GM21381 (cell line): ENCODE measurements at regions not wholly inside any gene's neighbourhood (a gene's known extent, or its start where the extent isn't known, plus 50 kb on each side); places are given as distances from the start of the nearest gene placed in this dataset.

Experiments
- ATAC-seq: cut with Tn5 transposase; IDR thresholded peaks from one replicate; pipeline ENCODE4 v1.9.1; 2021; ENCODE audit warnings: mild to moderate bottlenecking, moderate library complexity; ENCODE audit not compliant: unreplicated experiment

- ATAC-seq = no peak
Measured at GRCh38 chr14:101098641-101099040, 195.1 kb upstream of the RTL1 start.

GRCh38 chr14:101101456-101102056, 198.0 kb upstream of the RTL1 start:
- ATAC-seq = no peak

GRCh38 chr14:101102875-101103274, 199.4 kb upstream of the RTL1 start:
- ATAC-seq = no peak

GRCh38 chr14:101103321-101103901, 199.9 kb upstream of the RTL1 start:
- ATAC-seq = no peak

GRCh38 chr14:101104485-101104884, 201.0 kb upstream of the RTL1 start:
- no peak for ATAC-seq

GRCh38 chr14:101105045-101105444, 201.5 kb upstream of the RTL1 start:
- no peak for ATAC-seq

GRCh38 chr14:101108579-101109346, 205.2 kb upstream of the RTL1 start:
- ATAC-seq = no peak

GRCh38 chr14:101109347-101109638, 205.8 kb upstream of the RTL1 start:
- ATAC-seq = no peak

GRCh38 chr14:101109981-101110728, 206.6 kb upstream of the RTL1 start:
- no peak for ATAC-seq

- no peak for ATAC-seq
Measured at GRCh38 chr14:101110729-101111619, 207.5 kb upstream of the RTL1 start.

GRCh38 chr14:101111620-101112290, 208.2 kb upstream of the RTL1 start:
- no peak for ATAC-seq

- no peak for ATAC-seq
Measured at GRCh38 chr14:101112351-101113107, 209.0 kb upstream of the RTL1 start.

- ATAC-seq = no peak
Measured at GRCh38 chr14:101113108-101113612, 209.6 kb upstream of the RTL1 start.

- no peak for ATAC-seq
Measured at GRCh38 chr14:101113835-101114725, 210.6 kb upstream of the RTL1 start.

- ATAC-seq = no peak
Measured at GRCh38 chr14:101114726-101115515, 211.4 kb upstream of the RTL1 start.

- no peak for ATAC-seq
Measured at GRCh38 chr14:101115652-101116051, 212.1 kb upstream of the RTL1 start.

GRCh38 chr14:101116065-101116464, 212.5 kb upstream of the RTL1 start:
- ATAC-seq = no peak
